ENCODE measurements at regions not wholly inside any gene's neighbourhood (a gene's known extent, or its start where the extent isn't known, plus 50 kb on each side); places are given as distances from the start of the nearest gene placed in this dataset.
"Not testable (repeated sequence)": the region's sequence is repeated elsewhere in the genome, so short reads cannot be mapped to it uniquely, and the experiment has no call there.

GRCh38 chr15:79659691-79660090 is 227.6 kb downstream of the MINAR1 start:
- no peak for DNase-seq (ENCODE audit: low read depth in 2 of 2)

- DNase-seq (ENCODE audit: low read depth in 2 of 2), result no peak
Measured at GRCh38 chr15:79661411-79661810, 229.3 kb downstream of the MINAR1 start.

DNA sequence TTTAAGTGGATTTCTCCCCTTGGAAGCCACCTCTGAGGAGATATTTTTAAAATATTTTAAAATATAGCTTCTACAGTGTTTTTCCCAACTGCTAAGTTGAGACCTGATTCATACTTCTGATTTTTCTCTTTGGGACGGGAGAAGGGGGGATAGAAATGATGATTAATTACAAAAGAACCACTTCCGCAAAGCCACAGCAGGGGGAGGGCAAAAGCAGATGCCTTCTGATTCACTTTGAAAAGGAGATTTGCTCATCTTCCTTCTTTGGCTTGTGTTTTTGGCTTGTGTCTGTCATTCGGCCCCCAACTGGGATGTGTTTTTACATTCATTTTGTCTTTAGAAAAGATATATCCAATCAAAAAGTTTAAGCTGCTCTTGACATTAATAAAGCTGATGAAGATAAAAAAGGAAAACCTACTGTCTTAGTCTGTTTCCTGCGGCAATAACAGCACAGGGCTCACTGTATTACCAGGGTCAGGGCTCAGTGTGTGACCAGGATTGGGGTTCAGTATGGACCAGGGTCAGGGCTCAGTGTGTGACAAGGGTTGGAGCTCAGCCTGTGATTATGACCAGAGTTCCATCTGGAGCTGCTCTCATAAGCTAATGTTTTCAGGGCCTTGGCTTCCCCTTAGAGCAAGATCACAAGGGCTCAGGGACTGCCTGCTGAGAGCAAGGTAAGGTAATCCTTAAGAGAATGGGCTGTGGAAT is 223.2 kb downstream of the MTHFS start:
- DNase-seq (ENCODE audit: low read depth in 2 of 2), result no peak

GRCh38 chr15:79674124-79674465 is 222.7 kb downstream of the MTHFS start:
- no peak for DNase-seq (ENCODE audit: low read depth in 2 of 2)

DNA sequence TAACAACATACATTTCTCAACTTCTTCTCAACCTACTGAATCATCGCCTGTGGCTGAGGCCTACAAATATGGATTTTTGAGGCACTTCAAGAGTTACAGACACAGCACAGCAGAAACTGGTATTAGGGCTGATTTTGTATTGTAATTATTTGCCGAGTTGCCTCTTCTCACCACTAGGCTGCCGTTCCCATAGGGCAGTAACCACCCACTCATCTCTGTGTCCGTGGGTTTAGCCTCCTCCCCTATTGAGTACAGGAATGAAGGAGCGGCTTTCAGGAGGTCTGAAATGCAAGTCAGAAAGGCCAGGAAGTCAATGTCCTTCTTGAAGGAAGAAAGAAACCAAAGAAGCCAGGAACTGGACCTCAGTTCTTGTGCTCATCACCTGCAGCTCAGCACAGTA is 220.8 kb downstream of the MTHFS start:
- no peak for DNase-seq (ENCODE audit: low read depth in 2 of 2)

DNA sequence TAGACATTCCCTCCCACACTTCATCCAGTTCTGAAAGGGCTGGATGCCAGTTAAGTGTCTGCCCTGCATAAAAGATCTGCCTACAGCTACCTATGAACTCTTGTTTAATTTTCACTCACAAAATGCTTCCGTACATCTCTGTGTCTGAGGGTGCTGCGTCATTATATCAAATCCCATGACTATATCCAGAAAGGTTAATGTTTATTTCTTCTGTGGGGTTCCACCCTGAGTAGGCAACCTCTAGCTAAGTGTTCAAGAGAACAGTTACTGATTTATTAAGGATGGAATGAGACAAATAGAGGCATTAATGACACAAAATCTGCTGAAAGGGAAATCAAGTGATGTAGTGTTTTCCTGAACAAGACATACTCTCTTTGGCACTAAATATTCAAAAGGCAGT is 220.2 kb downstream of the MTHFS start:
- DNase-seq (ENCODE audit: low read depth in 2 of 2), result no peak

DNA sequence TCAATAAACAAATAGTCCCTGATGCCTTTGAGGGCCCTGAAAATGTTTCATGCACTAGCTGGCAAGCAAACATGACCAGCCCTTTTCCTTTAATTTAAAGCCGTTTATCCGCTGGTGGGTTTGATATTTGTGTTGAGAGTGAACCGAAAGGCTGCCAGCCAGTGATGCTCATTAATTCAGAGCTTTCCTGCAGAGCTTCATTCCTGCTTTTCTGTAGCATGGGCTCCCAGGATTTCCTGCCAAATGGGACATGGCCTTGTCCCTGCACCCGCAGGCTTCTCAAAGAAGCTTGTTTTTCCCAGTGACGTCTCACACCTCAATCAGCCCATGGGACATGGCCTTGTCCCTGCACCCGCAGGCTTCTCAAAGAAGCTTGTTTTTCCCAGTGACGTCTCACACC is 219.6 kb downstream of the MTHFS start:
- no peak for DNase-seq (ENCODE audit: low read depth in 2 of 2)

GRCh38 chr15:79678032-79678701 is 218.6 kb downstream of the MTHFS start:
- DNase-seq (ENCODE audit: low read depth in 2 of 2), result no peak

- no peak for DNase-seq (ENCODE audit: low read depth in 2 of 2)
Measured at GRCh38 chr15:79680720-79681119, 216.1 kb downstream of the MTHFS start.

DNA sequence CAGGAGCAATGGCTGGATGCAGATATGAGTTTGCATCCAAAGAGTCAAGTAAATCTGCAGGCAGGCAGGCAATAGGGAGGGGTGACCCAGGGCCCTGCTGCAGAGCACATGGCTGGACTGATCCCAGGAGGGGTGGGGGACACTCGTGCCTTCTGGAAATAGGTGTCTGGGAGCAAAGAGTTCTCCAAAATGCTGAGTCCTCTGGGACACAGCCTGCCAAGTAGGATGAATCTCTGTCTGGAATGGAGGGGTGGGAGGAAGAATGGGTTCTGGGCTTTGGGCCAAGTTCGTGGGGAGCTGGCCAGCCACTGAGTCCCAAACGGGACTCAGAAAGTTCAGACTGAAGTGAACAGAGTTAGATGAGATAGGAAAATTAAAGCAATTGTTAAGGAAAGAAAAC is 214.5 kb downstream of the MTHFS start:
- no peak for DNase-seq (ENCODE audit: low read depth in 2 of 2)

GRCh38 chr15:79682851-79683288 is 213.9 kb downstream of the MTHFS start:
- no peak for DNase-seq (ENCODE audit: low read depth in 2 of 2)

- DNase-seq (ENCODE audit: low read depth in 2 of 2), result no peak
Measured at GRCh38 chr15:79689030-79689429, 207.8 kb downstream of the MTHFS start.

GRCh38 chr15:79700951-79701480 is 195.8 kb downstream of the MTHFS start:
- no peak for DNase-seq (ENCODE audit: low read depth in 2 of 2)

- DNase-seq (ENCODE audit: low read depth in 2 of 2), result no peak
Measured at GRCh38 chr15:79702621-79703020, 194.2 kb downstream of the MTHFS start.

DNA sequence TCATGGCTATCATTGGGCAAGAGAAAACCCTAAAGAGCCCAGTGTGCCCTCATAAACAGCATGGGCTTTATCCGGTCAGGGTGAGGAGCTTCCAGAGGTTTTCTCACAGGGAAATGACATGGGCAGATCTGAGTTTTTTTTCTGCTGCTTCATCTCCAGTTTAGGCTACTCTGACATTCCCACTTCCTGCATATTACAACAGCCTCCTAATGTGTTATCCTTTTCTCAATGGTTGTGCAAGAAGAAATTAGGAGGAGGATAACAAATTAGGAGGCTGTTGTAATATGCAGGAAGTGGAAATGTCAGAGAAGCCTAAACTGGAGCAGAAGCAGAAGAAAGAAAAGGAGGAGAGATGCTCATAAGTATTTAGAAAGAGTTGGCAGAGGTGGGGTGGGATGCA is 175.6 kb downstream of the MTHFS start:
- DNase-seq (ENCODE audit: low read depth in 2 of 2), result no peak

- no peak for DNase-seq (ENCODE audit: low read depth in 2 of 2)
Measured at GRCh38 chr15:79724312-79724711, 172.5 kb downstream of the MTHFS start.

DNA sequence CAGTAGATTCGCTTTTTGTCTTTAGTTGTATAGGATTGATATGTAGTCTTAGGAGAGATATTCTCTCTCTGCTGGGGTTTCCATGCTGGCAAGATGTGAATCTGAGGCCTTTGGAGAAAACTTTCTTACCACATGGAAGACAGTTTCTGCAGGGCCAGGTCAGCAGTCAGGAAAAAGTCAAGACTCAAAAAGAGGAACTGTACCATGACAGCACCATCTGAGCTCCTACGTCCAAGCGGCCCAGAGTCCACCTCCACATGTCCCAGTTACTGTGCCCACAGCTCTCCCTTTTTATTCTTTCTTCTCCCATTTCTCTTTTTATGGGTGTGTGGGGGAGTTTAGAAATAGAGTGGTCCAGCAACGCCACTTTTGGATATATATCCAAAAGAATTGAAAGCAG is 172.0 kb downstream of the MTHFS start:
- DNase-seq (ENCODE audit: low read depth in 2 of 2), result no peak

- DNase-seq (ENCODE audit: low read depth in 2 of 2), result no peak
Measured at GRCh38 chr15:79728867-79729266, 167.9 kb downstream of the MTHFS start.

DNA sequence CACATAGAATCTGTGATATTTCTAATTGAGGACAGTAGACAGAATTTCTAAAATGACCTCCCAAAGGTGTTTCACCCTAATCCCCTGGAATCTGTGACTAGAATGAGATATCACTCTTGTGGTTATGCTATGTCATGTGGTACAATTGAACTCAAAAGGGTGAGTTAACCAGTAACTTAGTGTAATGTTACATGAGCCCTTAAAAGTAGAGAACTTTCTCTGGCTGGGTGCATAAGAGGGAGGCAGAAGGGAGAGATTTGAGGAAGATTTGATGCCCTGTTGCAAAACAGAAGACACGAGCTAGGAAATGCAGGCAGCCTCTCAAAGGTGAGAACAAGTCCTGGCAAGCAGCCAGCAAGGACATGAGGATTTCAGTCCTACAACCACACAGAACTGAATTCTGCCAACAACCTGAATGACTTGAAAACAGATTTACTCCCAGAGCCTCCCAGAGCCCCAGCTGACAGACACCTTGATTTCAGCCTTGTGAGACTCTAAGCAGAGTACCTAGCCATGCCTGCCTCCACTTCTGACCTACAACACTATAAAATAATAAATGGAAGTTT is 160.3 kb downstream of the MTHFS start:
- DNase-seq (ENCODE audit: low read depth in 2 of 2), result no peak

GRCh38 chr15:79738143-79738542 is 158.7 kb downstream of the MTHFS start:
- no peak for DNase-seq (ENCODE audit: low read depth in 2 of 2)

DNA sequence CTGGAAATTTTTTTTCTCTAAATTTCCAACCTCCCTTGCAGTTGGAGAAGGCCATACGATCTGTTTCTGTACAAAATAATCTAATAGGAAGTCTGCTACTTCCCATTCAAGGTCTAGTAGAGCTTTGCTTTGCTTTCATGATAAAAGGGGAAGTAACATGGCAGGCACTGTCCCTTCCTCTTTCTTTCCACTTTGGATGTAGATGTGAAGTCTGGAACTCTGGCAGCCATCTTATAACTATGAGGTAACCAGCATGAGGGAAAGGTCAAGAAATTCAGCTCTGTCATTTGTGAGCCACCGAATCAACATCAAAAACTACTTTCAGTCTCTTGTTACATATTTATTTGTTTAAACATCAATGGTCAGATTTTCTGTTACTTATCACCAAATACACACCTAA is 156.3 kb downstream of the MTHFS start:
- DNase-seq (ENCODE audit: low read depth in 2 of 2), result no peak

DNA sequence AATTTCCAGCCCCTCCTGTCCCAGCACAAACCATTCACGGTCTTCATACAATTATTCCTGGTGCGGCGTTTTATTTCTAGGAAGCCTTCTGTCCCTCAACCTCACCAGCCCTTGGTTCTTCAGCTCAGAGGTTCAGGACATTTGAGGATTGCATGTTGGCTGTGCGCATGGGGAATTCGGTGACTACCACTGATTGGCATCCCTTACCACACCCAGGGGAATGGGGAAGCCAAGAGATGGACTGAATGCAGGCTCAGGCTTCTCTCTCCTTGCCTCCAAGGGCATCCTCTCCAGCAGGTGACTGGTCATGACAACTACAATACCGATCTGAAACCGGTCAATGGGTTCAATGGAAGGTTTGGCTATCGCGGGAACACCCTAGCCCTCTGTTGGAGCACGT is 153.8 kb downstream of the MTHFS start:
- no peak for DNase-seq (ENCODE audit: low read depth in 2 of 2)

GRCh38 chr15:79744485-79744884 is 152.3 kb downstream of the MTHFS start:
- not testable (repeated sequence) for DNase-seq (ENCODE audit: low read depth in 2 of 2)

All from stimulated activated CD4-positive, alpha-beta T cell treated with anti-CD3 and anti-CD28 coated beads, Interleukin-12 subunit alpha, Interleukin-12 subunit beta, amount 100 ng/mL, for 24 hours (primary cell).